ENCODE measurements at regions not wholly inside any gene's neighbourhood (a gene's known extent, or its start where the extent isn't known, plus 50 kb on each side); places are given as distances from the start of the nearest gene placed in this dataset.

DNA sequence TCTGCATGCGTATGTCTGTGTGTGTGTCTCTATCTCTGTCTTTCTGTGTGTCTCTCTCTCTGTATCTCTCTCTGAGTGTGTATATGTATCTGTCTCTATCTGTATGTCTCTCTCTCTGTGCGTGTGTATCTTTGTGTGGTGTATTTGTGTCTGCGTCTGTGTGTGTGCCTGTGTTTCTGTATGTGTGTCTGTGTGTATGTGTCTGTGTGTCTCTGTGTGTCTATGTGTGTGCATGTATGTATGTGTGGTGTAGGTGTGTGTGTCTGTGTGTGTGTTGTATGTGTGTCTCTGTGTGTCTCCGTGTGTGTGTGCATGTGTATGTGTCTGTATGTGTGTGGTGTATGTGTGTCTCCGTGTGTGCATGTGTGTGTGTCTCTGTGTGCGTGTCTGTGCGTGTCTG lies 243.0 kb upstream of the FOXQ1 start:
- H3K79me2 ChIP-seq (ENCODE audit: insufficient read depth): no peaks in the 10 kb centered on the region
- 93 to 94% methylated on average over 7 of the region's 7 CpGs for WGBS, 2 experiments (ENCODE audit: low coverage in 1 of 2, low lambda C conversion rate in 2 of 2, missing lambda C conversion rate in 2 of 2)
- no peaks in the 10 kb centered on the region for H3K27me3 ChIP-seq (replicated peaks; ENCODE audit: insufficient read depth)
- H4K20me1 ChIP-seq (ENCODE audit: insufficient read depth): no peaks in the 10 kb centered on the region
- H3K9me3 ChIP-seq (ENCODE audit: low read depth): no peaks in the 10 kb centered on the region
- H3K9me2 ChIP-seq (ENCODE audit: insufficient read depth): no peaks in the 10 kb centered on the region
- DNase-seq: no peak
- TF ChIP-seq EZH2 (IDR thresholded peaks at IDR 0.05; ENCODE audit: insufficient read depth, poor library complexity, severe bottlenecking): no peak
- TF ChIP-seq EZH2phosphoT487 (IDR thresholded peaks at IDR 0.05; ENCODE audit: insufficient read depth, low read depth): no peak
- no peaks in the 10 kb centered on the region for H3F3A ChIP-seq (ENCODE audit: insufficient read depth)
- no peak overlapping the region for H2AFZ ChIP-seq
- H3K36me3 ChIP-seq (ENCODE audit: low read depth): no peaks in the 10 kb centered on the region
- no peak overlapping the region for H3K27ac ChIP-seq
- in situ Hi-C loops (cut with MboI): no loop called here
- no peak overlapping the region for H3K4me3 ChIP-seq
- no peak overlapping the region for H3K4me2 ChIP-seq (ENCODE audit: unreplicated experiment)
- no peak overlapping the region for H3K9ac ChIP-seq
- H3K4me1 ChIP-seq (ENCODE audit: insufficient read depth): peaks cover 2% of the 10 kb centered on the region; the same call in 1 of the 2 replicates

DNA sequence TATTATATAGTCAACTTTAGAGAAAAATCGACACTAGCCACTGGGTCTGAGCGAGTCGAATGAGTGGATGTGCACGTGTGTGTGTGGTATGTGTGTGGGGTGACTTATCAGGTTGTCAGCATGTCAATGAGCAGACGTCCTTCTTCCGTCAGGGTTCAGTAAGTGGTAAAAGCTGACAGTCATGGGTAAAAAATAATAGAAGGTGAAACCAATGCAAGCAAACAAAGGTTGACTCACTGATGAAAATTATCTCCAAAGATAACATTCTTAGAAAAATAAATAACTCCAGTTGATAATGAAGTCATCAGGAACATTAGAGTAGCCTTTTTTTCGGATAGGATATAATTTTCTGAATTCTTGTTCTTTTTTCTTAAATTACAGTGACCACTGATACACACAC lies 243.8 kb upstream of the FOXQ1 start:
- Histone ChIP-seq H3F3A (ENCODE audit: insufficient read depth) (peaks cover 4% of the 10 kb centered on the region), H3K27ac (no peak overlapping the region), H4K20me1 (ENCODE audit: insufficient read depth) (no peaks in the 10 kb centered on the region), H3K9me3 (ENCODE audit: low read depth) (no peaks in the 10 kb centered on the region), H2AFZ (no peak overlapping the region), H3K79me2 (ENCODE audit: insufficient read depth) (no peaks in the 10 kb centered on the region), H3K36me3 (ENCODE audit: low read depth) (no peaks in the 10 kb centered on the region), H3K4me3 (no peak overlapping the region), H3K9ac (no peak overlapping the region), H3K4me2 (ENCODE audit: unreplicated experiment) (no peak overlapping the region), H3K27me3 (replicated peaks; ENCODE audit: insufficient read depth) (no peaks in the 10 kb centered on the region), H3K4me1 (ENCODE audit: insufficient read depth) (peaks cover 10% of the 10 kb centered on the region; the same call in 1 of the 2 replicates), H3K9me2 (ENCODE audit: insufficient read depth) (no peaks in the 10 kb centered on the region)
- TF ChIP-seq EZH2 (IDR thresholded peaks at IDR 0.05; ENCODE audit: insufficient read depth, poor library complexity, severe bottlenecking) (no peak), EZH2phosphoT487 (IDR thresholded peaks at IDR 0.05; ENCODE audit: insufficient read depth, low read depth) (no peak)
- WGBS, 2 experiments (ENCODE audit: low coverage in 1 of 2, low lambda C conversion rate in 2 of 2, missing lambda C conversion rate in 2 of 2): 84 to 92% methylated on average over 7 of the region's 7 CpGs
- no peak for DNase-seq
- in situ Hi-C loops (cut with MboI): no loop called here

DNA sequence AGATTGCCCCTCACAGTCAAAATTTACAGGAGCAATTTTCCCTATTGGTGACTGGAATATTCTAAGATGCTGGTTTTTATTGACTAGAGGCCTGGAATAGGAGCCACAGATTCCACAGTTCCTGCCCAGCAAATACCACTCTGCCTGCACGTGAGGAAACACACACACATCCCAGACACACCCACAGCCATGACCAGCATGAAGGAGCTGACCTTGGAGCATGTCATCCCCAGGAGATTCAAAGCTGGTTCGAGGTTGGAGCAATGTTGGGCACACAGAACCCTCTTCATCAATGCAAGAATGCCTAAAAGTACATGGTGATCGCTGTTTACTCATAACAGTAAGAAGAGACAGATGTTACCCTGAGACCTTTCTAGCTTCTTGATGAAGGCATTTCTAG lies 244.6 kb upstream of the FOXQ1 start:
- Histone ChIP-seq H3K27ac (no peak overlapping the region), H3F3A (ENCODE audit: insufficient read depth) (peaks cover 4% of the 10 kb centered on the region), H3K4me2 (ENCODE audit: unreplicated experiment) (no peak overlapping the region), H3K4me3 (no peak overlapping the region), H4K20me1 (ENCODE audit: insufficient read depth) (no peaks in the 10 kb centered on the region), H2AFZ (no peak overlapping the region), H3K36me3 (ENCODE audit: low read depth) (no peaks in the 10 kb centered on the region), H3K9me3 (ENCODE audit: low read depth) (no peaks in the 10 kb centered on the region), H3K4me1 (ENCODE audit: insufficient read depth) (peaks cover 10% of the 10 kb centered on the region; the same call in 1 of the 2 replicates), H3K79me2 (ENCODE audit: insufficient read depth) (no peaks in the 10 kb centered on the region), H3K27me3 (replicated peaks; ENCODE audit: insufficient read depth) (no peaks in the 10 kb centered on the region), H3K9ac (no peak overlapping the region), H3K9me2 (ENCODE audit: insufficient read depth) (no peaks in the 10 kb centered on the region)
- no peak for TF ChIP-seq EZH2 (IDR thresholded peaks at IDR 0.05; ENCODE audit: insufficient read depth, poor library complexity, severe bottlenecking)
- TF ChIP-seq EZH2phosphoT487 (IDR thresholded peaks at IDR 0.05; ENCODE audit: insufficient read depth, low read depth): no peak
- in situ Hi-C loops (cut with MboI): no loop called here
- 35 to 44% methylated on average over 3 of the region's 3 CpGs for whole genome bisulfite sequencing, 2 experiments (ENCODE audit: low coverage in 1 of 2, low lambda C conversion rate in 2 of 2, missing lambda C conversion rate in 2 of 2)
- no peak for DNase-seq

DNA sequence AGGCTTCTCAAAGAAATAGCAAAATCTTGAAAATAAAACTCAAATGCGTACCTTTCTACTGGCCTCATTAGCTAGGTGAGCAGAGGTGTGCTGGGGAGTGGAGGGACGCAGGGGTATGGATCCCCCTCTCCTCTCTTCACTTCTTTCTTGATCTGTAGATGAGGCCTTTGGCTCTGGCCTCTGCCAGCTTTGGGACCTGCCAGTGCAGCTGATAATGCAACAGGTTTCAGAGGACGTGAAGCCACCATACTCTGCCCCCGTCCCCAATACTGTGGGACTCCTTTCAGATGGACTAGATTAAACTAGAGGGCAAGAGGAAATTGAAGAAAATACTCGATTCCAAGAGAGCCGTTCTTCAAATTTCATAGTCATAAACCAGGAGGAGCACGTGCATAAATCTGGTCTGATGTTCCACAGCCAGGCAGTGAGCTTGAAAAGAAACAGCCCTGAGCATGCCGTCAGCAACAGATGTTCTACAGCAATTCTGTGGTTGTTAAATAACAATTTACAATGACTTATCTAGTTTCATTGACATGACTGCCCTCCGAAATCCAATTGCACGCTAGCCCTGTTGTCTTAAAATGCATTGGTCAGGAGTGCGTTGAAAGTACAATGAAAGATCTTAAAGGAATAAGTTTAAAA lies 245.3 kb upstream of the FOXQ1 start:
- Histone ChIP-seq H3K9ac (no peak overlapping the region), H3K4me3 (no peak overlapping the region), H3K4me2 (ENCODE audit: unreplicated experiment) (no peak overlapping the region), H3K9me3 (ENCODE audit: low read depth) (no peaks in the 10 kb centered on the region), H3F3A (ENCODE audit: insufficient read depth) (peaks cover 4% of the 10 kb centered on the region), H2AFZ (no peak overlapping the region), H3K4me1 (ENCODE audit: insufficient read depth) (peaks cover 10% of the 10 kb centered on the region; the same call in 1 of the 2 replicates), H3K79me2 (ENCODE audit: insufficient read depth) (no peaks in the 10 kb centered on the region), H4K20me1 (ENCODE audit: insufficient read depth) (no peaks in the 10 kb centered on the region), H3K27me3 (replicated peaks; ENCODE audit: insufficient read depth) (no peaks in the 10 kb centered on the region), H3K9me2 (ENCODE audit: insufficient read depth) (no peaks in the 10 kb centered on the region), H3K36me3 (ENCODE audit: low read depth) (no peaks in the 10 kb centered on the region), H3K27ac (no peak overlapping the region)
- in situ Hi-C loops (cut with MboI): no loop called here
- DNase-seq: no peak
- WGBS, 2 experiments (ENCODE audit: low coverage in 1 of 2, low lambda C conversion rate in 2 of 2, missing lambda C conversion rate in 2 of 2): 80 to 81% methylated on average over 11 of the region's 11 CpGs
- TF ChIP-seq EZH2 (IDR thresholded peaks at IDR 0.05; ENCODE audit: insufficient read depth, poor library complexity, severe bottlenecking) (no peak), EZH2phosphoT487 (IDR thresholded peaks at IDR 0.05; ENCODE audit: insufficient read depth, low read depth) (no peak)

Measured in GM23248 (cell line).